ENCODE measurements at regions not wholly inside any gene's neighbourhood (a gene's known extent, or its start where the extent isn't known, plus 50 kb on each side); places are given as distances from the start of the nearest gene placed in this dataset.

DNA sequence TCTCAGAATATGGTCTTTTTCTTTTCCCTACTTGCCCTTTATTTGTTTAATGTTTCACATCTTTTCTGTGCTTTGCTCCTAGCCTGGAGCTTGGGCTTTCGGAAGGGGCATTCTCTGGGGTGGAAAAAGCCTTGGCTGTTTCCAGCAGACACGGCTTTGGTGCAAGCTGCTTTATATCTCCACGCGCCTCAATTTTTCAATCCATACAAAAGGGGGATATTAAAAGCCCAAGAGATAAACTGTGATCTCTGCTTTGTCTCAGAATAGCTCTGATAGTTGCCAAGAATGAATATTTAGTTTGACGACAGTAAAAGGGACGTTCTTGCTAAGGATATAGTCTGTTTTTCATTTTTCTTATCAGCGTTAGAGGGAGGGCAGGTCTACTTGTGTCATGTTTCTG lies 194.0 kb upstream of the KIRREL3 start:
- Histone ChIP-seq H2AFZ (ENCODE audit: low read depth, low read length) (no peak overlapping the region), H3K4me2 (ENCODE audit: low read length) (no peak overlapping the region), H3K79me2 (ENCODE audit: insufficient read depth, low read length) (no peaks in the 10 kb centered on the region), H3K9ac (ENCODE audit: low read length) (no peak overlapping the region), H3K9me3 (ENCODE audit: insufficient read depth, low read depth, low read length) (no peaks in the 10 kb centered on the region), H4K20me1 (ENCODE audit: insufficient read depth, low read length) (no peaks in the 10 kb centered on the region), H3K27me3 (ENCODE audit: insufficient read depth, low read length) (no peaks in the 10 kb centered on the region), H3K36me3 (ENCODE audit: insufficient read depth, low read length) (no peaks in the 10 kb centered on the region), H3K4me1 (ENCODE audit: insufficient read depth, low read length) (no peaks in the 10 kb centered on the region), H3K27ac (ENCODE audit: low read depth, low read length) (no peak overlapping the region), H3K4me3 (ENCODE audit: insufficient read depth, low read depth, low read length) (no peak overlapping the region)
- Mint-ChIP-seq H3K27ac (ENCODE audit: unreplicated experiment) (no peak overlapping the region), H3K27me3 (ENCODE audit: low read depth, unreplicated experiment) (peaks cover 20% of the 10 kb centered on the region), H3K9me3 (ENCODE audit: unreplicated experiment) (no peaks in the 10 kb centered on the region), H3K4me1 (ENCODE audit: low read depth, unreplicated experiment) (peaks cover 2% of the 10 kb centered on the region), H3K4me3 (ENCODE audit: unreplicated experiment) (no peak overlapping the region), H3K36me3 (ENCODE audit: low read depth, unreplicated experiment) (no peaks in the 10 kb centered on the region)
- no peak for FAIRE-seq
- TF ChIP-seq, protein P1, sequence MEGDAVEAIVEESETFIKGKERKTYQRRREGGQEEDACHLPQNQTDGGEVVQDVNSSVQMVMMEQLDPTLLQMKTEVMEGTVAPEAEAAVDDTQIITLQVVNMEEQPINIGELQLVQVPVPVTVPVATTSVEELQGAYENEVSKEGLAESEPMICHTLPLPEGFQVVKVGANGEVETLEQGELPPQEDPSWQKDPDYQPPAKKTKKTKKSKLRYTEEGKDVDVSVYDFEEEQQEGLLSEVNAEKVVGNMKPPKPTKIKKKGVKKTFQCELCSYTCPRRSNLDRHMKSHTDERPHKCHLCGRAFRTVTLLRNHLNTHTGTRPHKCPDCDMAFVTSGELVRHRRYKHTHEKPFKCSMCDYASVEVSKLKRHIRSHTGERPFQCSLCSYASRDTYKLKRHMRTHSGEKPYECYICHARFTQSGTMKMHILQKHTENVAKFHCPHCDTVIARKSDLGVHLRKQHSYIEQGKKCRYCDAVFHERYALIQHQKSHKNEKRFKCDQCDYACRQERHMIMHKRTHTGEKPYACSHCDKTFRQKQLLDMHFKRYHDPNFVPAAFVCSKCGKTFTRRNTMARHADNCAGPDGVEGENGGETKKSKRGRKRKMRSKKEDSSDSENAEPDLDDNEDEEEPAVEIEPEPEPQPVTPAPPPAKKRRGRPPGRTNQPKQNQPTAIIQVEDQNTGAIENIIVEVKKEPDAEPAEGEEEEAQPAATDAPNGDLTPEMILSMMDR (IDR thresholded peaks at IDR 0.05; ENCODE audit: insufficient read depth, low read depth, low read length): no peak
- no peak for TF ChIP-seq EZH2 (IDR thresholded peaks at IDR 0.05; ENCODE audit: insufficient read depth, low read length)
- no peak for DNase-seq (ENCODE audit: low read depth)

DNA sequence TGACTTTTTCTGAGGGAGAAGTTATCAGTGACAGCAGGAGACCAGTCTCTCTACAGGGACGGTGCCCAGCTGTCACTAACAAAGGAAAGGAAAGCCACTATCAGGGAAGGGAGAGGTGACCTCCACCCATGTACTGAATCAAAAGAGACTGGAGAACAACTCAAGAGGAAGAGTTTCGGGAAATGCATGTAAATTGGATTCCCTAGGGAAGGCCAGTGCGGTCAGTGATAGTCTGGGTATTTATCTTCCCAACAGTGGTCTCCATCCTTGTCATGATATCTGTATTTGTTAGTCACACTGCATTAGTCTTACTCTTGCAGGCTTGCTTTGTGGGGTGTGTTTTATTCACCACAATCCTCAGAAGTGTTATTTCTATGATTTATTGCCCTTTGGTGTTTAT lies 193.4 kb upstream of the KIRREL3 start:
- Mint-ChIP-seq H3K4me3 (ENCODE audit: unreplicated experiment) (no peak overlapping the region), H3K27ac (ENCODE audit: unreplicated experiment) (no peak overlapping the region), H3K27me3 (ENCODE audit: low read depth, unreplicated experiment) (peaks cover 21% of the 10 kb centered on the region), H3K9me3 (ENCODE audit: unreplicated experiment) (no peaks in the 10 kb centered on the region), H3K36me3 (ENCODE audit: low read depth, unreplicated experiment) (no peaks in the 10 kb centered on the region), H3K4me1 (ENCODE audit: low read depth, unreplicated experiment) (no peaks in the 10 kb centered on the region)
- Histone ChIP-seq H3K4me2 (ENCODE audit: low read length) (no peak overlapping the region), H3K4me3 (ENCODE audit: insufficient read depth, low read depth, low read length) (no peak overlapping the region), H4K20me1 (ENCODE audit: insufficient read depth, low read length) (no peaks in the 10 kb centered on the region), H3K79me2 (ENCODE audit: insufficient read depth, low read length) (no peaks in the 10 kb centered on the region), H3K36me3 (ENCODE audit: insufficient read depth, low read length) (no peaks in the 10 kb centered on the region), H2AFZ (ENCODE audit: low read depth, low read length) (no peak overlapping the region), H3K27me3 (ENCODE audit: insufficient read depth, low read length) (no peaks in the 10 kb centered on the region), H3K9me3 (ENCODE audit: insufficient read depth, low read depth, low read length) (no peaks in the 10 kb centered on the region), H3K27ac (ENCODE audit: low read depth, low read length) (no peak overlapping the region), H3K4me1 (ENCODE audit: insufficient read depth, low read length) (no peaks in the 10 kb centered on the region), H3K9ac (ENCODE audit: low read length) (no peak overlapping the region)
- DNase-seq (ENCODE audit: low read depth): no peak
- no peak for FAIRE-seq
- no peak for TF ChIP-seq EZH2 (IDR thresholded peaks at IDR 0.05; ENCODE audit: insufficient read depth, low read length)
- TF ChIP-seq, protein P1 (IDR thresholded peaks at IDR 0.05; ENCODE audit: insufficient read depth, low read depth, low read length): no peak

DNA sequence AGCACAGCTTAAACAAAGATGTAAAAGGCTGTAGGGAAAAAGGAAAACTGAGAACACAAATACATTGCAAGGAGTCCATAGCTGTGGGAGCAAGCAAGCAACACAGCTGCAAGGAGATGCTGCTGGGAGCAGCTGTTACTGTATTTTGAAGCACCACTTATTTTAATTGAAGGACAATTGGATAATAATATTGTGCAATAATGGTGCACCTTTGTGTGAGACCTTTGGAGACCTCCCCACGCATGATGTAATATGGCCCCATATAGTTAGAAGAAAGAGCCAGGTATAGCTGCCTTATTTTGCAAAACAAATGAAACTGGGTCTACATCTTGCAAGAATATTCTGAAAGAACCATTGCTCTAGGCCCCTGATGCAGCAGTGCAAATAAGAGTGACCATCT lies 191.1 kb upstream of the KIRREL3 start:
- H3K27ac ChIP-seq (ENCODE audit: low read depth, low read length): no peak overlapping the region
- no peaks in the 10 kb centered on the region for H3K79me2 ChIP-seq (ENCODE audit: insufficient read depth, low read length)
- H3K9me3 Mint-ChIP-seq (ENCODE audit: unreplicated experiment): no peaks in the 10 kb centered on the region
- DNase-seq (ENCODE audit: low read depth) (no peak), FAIRE-seq (no peak)
- H3K4me3 Mint-ChIP-seq (ENCODE audit: unreplicated experiment): no peak overlapping the region
- H3K27me3 Mint-ChIP-seq (ENCODE audit: low read depth, unreplicated experiment): peaks cover 33% of the 10 kb centered on the region
- no peak overlapping the region for H3K9ac ChIP-seq (ENCODE audit: low read length)
- H2AFZ ChIP-seq (ENCODE audit: low read depth, low read length): no peak overlapping the region
- H3K4me1 Mint-ChIP-seq (ENCODE audit: low read depth, unreplicated experiment): no peaks in the 10 kb centered on the region
- H3K27ac Mint-ChIP-seq (ENCODE audit: unreplicated experiment): no peak overlapping the region
- no peaks in the 10 kb centered on the region for H4K20me1 ChIP-seq (ENCODE audit: insufficient read depth, low read length)
- H3K36me3 ChIP-seq (ENCODE audit: insufficient read depth, low read length): no peaks in the 10 kb centered on the region
- no peaks in the 10 kb centered on the region for H3K4me1 ChIP-seq (ENCODE audit: insufficient read depth, low read length)
- TF ChIP-seq, protein P1 (IDR thresholded peaks at IDR 0.05; ENCODE audit: insufficient read depth, low read depth, low read length): no peak
- TF ChIP-seq EZH2 (IDR thresholded peaks at IDR 0.05; ENCODE audit: insufficient read depth, low read length): no peak
- H3K27me3 ChIP-seq (ENCODE audit: insufficient read depth, low read length): no peaks in the 10 kb centered on the region
- no peaks in the 10 kb centered on the region for H3K9me3 ChIP-seq (ENCODE audit: insufficient read depth, low read depth, low read length)
- H3K4me2 ChIP-seq (ENCODE audit: low read length): no peak overlapping the region
- H3K36me3 Mint-ChIP-seq (ENCODE audit: low read depth, unreplicated experiment): no peaks in the 10 kb centered on the region
- H3K4me3 ChIP-seq (ENCODE audit: insufficient read depth, low read depth, low read length): no peak overlapping the region

Measured in astrocyte (in vitro differentiated cells and primary cell).